ENCODE measurements at regions not wholly inside any gene's neighbourhood (a gene's known extent, or its start where the extent isn't known, plus 50 kb on each side); places are given as distances from the start of the nearest gene placed in this dataset.
"Not testable (repeated sequence)": the region's sequence is repeated elsewhere in the genome, so short reads cannot be mapped to it uniquely, and the experiment has no call there.

- not testable (repeated sequence) for TF ChIP-seq EZH2 (conservative IDR thresholded peaks at IDR 0.05; ENCODE audit: low read depth, low read length); POLR2A (IDR thresholded peaks at IDR 0.05; ENCODE audit: insufficient read depth in 1 of 2, low read depth in 2 of 2, low read length in 2 of 2); BCL3 (CRISPR knock-in tag; IDR thresholded peaks at IDR 0.05); ZC3H4 (CRISPR knock-in tag; IDR thresholded peaks at IDR 0.05; ENCODE audit: borderline replicate concordance); POLR2AphosphoS5 (IDR thresholded peaks at IDR 0.05; ENCODE audit: low read depth, low read length); AKNA (CRISPR knock-in tag; IDR thresholded peaks at IDR 0.05; ENCODE audit: borderline replicate concordance)
Observed at GRCh38 chr18:60239024-60239710, 133.4 kb downstream of the MC4R start.
